DMS79 (cell line): ENCODE measurements at regions not wholly inside any gene's neighbourhood (a gene's known extent, or its start where the extent isn't known, plus 50 kb on each side); places are given as distances from the start of the nearest gene placed in this dataset.

Experiments
- DNase-seq: peaks from one replicate; lab custom pipeline; 2025; lab: John Stamatoyannopoulos, UW

DNA sequence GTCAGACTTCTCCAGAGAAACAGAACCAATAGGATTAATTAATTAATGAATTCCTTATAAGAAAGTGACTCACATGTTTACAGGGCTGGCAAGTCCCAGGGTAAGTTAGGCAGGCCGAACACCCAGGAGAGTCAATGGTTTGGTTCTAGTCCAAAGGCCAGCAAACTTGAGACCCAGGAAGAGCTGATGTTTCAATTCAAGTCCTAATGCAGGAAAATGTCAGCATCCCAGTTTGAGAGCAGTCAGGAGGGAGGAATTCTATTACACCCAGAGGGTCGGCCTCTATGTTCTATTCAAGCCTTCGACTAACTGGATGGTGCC, 466.0 kb downstream of the INSC start:
- DNase-seq: no peak

DNA sequence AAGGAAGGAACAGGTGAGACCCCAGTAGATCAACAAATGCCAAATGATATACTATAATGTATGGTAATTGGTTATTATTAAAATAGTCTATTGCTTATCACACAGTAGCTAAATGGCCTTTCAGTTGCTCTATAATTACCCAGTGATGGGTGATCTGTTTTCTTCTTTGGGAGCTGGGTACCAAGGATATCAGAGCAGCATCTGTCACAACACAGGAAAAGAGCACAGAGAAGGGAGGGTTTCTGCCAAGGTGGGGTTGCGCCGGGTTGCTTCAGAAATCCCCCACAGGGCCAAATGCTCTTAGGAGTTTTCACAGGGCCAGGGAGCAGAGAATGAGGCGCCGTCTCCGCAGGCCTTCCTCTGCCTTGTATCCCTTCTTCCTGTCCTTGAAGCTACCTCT, 469.4 kb downstream of the INSC start:
- no peak for DNase-seq

DNA sequence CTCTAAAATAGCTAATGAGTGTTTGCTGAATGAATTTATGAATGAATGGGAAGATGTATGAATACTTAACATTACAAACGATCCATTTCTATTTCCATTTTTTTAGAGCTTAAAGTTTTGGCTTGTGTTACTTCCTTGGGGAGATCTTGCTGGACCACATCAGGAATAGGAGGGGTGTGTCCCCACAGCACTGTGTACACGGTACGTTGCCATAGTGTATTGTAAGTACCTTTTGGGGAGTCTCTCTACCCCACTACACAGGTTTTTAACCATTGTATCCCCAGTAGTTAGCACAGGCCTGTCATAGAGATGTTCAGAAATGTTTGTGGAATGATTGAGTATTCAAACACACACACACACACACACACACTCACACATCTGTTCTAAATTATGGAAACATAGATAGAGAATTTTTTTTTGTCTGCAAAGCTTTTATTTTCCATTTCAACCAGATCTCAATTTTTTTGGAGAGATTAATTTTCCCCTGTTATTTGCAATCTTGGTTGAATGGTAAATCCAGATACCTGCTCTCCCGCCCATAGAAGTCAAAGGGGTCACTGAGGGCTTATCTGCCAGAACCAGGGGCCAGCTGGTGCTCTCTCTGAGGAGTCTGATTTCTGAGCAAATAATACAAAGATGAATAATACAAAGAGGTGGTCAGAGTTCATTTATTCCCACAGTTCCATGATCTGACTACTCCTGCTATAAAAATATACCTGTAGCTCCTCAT, 471.0 kb downstream of the INSC start:
- no peak for DNase-seq

DNA sequence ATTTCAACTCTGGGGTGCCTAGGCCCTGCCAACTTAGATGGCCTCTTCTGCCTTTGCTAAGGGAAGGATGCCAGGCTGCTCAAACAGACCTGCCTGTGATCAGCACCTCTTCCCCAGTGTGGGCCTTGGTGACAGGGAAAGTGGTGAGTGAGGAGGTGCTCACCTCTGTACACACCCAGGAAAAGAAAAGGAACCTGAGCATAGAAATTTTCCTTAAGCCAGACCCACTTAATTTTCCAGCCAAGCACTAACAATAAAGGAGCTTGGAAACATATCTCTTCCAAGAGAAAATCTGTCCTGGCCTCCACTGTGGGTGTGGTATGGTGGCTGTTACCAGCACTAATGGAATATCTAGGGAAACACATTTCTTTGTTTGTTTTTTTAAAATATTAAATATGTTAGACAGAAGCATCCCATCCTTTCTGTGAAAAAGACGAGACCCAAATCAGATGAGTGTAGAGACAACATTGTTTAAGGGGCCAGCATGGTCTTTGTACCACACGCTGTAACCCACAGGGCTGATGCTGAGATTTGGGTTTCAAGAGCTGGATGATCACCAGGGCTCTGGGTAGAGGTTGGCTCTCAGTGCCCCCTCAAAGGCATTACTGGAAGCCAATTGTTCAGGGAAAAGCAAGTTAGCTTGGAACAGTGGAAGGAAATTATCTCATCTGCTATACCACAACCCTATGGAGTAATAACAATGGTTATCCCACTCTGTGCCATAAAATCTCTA, 472.2 kb downstream of the INSC start:
- DNase-seq: no peak

DNA sequence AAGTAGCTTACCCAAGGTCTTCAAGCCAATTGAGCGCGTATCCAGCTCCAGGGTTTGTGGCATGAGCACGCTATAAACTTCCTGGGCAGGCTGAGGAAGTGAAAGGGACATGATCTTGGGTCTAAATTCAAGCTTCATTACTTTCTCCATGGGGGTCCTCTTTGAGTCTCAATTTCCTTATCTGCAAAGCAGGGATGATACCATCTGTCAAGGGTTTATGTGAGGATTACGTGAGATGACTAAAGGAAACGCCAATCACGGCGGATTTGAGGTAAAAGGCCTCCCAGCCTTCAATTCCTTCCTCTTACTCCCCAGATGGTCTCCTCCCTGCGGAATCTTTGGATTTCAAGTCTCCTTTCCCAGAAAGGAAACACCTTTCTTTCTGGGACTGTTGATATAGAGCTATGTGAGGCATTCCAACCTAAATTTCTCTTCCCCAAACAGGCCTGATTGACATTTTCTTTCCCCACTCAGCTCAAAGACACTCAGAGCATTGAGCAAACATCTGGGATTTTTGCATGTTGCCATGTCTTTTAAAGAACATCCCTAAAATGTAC, 474.4 kb downstream of the INSC start:
- no peak for DNase-seq

DNA sequence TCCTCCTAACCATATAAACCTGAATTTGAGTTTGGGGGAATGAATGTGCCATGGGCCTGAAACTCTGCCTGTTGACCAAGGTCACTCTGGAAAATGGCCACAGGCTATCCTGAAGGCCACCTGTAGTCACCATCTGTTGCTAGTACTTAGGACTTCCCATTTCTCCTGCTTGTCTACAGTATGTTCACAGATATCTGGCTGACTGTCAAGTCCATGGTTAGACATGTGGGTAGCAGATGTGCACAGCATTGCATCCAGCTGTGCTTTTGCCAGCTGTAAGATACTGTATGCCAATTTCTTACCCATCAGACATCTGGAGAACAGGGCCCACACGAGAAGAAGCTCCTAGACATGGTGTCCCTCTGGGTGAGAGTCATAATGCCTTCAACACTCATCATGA, 475.4 kb downstream of the INSC start:
- DNase-seq: no peak

DNA sequence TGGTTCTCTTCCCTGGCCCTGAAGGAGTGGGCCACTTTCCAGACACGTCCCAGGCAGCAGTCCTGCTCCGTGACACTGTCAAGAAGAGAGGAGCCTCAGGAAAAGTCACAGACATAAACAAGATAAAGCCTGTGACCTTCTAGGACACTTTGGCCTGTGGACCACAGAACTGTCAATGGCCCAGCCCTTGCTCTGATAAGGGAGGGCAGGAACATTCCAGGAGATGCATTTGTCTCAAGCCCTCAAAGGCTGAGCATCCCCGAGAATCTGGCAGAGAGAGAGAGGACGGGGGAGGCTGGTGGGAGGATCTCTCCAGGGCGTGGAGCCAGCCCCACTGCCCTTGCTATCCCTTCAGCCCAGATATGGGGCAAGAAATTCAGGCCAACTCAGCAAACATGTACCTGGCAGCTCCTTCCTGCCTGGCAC, 476.4 kb downstream of the INSC start:
- no peak for DNase-seq

DNA sequence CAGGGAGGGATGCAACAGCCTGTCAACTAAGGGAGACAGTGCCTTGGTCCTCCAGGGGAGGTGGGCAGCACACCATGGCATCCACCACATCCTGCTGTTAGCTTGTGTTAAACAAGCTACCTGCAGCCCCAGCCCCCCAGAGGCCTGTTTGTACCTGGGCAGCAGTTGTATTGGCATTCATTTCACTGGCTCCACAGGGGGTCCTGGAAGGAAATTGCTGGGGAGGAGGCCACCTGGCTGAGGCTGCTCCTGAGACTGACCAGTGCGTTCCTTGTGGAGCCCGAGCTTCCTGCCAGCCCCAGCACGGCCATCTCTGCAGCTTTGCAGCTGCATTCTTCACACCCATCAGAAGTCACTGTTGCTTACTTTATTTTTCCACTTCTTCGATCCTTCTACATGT, 479.9 kb downstream of the INSC start:
- no peak for DNase-seq

DNA sequence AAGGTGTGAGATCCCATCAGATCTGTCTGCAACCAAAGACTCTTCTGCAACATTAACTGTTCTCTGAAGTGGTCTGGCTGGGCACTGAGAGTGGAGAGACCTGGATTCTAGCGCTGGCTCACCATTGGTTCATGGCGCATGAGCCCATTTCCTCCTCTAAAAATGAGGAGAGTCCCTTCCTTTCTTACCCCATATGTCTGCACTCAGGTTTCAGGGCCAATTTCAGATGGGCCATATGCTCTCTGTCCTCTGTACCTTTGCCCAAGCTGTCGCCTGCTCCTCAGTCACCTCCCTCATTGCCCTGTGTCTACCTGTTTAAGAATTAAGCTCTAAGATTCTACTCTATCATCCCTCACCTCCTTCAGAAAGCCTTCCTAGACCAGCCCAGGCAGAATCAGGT, 484.7 kb downstream of the INSC start:
- no peak for DNase-seq

DNA sequence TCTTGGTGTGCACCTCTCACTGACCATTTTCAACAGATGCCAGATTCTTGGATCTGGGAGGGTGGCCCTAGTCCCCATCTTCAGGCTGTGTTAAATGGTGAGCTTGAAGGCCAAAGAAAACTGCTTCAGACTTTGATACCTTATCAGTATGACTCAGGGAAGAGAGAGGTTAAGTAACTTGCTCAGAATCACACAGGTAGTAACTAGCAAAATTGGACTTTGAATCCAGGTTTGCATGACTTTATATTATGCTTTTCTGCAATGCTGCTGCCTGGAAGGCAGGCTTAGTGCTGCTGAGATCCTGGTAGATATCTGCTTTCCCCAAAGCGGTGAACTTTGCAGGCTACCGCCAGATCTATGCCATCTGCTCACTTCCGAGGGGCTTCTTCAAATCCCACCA, 487.3 kb downstream of the INSC start:
- DNase-seq: no peak

DNA sequence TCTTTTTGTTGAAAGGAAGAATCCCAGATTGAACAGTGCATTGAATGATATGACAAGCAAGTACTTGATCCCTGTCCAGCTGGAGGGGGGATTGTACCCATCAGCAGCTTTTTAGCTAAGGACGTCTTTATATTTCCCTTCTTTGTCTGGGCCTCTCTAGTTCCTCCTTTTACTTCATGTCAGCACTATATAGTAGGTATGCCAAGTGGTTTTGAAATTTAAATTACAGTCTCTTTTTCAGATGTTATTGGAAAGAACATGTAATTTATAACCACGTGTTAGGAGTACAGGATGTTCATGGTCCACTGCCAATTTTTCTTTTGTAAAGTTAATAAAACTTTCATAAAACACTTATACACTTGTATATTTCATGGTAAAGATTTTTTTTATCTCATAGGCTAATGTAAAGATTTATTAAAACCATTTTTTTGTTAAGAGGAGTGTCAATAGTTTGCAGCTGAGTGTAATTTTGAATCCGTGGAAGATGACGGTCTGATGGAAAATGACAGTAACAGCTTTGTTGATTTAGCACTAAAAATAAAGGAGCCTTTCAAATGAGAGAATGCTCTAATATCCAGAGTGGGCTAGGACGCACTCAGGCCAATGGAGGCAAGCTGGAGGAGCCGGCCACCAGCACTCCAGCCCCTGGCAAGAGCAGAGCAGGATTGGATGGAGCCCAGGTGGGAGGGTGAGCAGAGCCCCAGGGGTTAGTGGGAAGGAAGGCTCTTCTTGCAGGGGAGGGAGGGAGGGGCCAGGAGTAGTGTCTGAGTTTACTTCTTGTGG, 488.3 kb downstream of the INSC start:
- DNase-seq: no peak

DNA sequence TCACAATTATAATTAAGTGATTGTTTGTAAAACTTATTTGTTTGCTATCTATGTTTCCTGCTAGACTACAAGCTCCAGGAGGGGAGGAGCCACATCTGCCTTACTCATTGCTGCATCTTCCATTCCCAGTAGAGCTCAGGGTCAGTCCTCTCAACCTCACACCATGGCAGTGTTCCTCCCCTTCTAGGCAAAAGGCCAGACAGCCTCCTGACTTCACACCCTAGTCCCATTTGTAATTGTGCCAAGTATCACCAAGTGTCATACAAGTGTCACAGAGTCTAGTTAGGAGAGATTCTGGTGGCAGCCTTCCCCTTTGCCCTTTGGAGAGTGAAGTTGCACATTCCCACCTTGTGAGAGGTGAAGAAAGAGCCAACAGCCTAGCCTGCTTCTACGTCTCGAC, 490.4 kb downstream of the INSC start:
- peak; percentile 38 for DNase-seq

DNA sequence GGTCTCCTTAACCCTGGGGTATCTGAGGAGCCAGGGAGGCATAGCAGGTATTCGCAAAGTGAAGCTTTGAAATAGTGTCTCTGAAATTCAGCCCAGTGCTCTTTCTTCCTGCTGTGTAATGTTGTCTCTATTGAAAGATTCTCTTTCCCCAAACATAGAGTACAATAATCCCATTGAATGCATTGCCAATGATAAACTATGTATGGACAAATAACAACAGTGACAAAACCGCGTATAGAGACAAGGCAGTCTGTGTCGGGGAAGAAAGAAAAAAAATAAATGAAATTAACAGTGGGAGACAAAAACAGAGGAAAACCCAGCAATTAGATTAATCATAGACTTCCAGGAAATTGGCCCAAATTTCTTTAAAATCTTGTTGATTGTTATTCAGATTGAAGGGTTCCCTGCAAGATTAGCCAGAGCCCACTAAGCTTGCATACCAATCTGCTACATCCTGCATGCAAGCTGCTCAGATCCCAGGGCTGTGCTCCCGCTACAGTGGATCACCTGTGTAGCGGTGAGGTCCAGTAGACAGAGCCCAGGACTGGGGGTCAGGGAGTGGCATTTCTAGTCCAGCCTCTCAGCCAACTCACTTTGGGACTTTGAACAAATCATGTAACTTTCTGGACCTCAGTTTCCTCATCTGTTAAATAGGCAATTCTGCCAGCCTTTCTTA, 492.8 kb downstream of the INSC start:
- no peak for DNase-seq

DNA sequence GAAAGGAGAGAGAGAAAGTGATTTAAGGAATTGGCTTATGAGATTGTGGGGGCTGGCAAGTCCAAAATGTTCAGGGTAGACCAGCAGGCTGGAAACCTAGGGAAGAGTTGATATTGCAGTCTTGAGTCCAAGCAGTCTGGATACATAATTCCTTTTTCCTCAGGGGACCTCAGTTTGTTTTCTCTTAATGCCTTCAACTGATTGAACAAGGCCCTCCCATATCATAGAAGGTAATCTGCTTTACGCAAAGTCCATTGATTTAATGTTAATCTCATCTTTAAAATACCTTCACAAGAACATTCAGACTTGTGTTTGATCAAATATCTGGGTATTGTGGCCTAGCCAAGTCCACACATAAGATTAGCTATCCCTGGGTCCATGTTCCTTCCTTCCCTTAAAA, 494.7 kb downstream of the INSC start:
- DNase-seq: no peak

DNA sequence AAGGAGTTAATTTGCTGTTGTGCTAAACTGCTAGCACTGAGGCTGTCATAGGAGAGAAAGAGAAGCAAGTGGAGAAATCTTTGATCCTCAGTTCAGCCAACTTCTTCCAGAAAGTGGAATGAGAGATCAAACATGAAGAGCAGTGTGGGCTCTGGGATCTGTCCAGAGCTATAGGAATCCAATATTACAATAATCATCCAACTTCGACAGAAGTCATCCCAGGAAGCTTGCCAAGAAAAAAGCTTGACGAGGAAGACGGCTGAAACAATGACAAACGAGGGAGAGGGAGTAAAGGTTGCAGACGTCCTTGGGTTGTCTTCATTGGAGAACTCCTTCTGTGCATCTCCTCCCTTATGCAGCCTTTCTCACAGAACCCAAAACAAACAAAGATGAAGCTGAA, 496.2 kb downstream of the INSC start:
- DNase-seq: no peak

DNA sequence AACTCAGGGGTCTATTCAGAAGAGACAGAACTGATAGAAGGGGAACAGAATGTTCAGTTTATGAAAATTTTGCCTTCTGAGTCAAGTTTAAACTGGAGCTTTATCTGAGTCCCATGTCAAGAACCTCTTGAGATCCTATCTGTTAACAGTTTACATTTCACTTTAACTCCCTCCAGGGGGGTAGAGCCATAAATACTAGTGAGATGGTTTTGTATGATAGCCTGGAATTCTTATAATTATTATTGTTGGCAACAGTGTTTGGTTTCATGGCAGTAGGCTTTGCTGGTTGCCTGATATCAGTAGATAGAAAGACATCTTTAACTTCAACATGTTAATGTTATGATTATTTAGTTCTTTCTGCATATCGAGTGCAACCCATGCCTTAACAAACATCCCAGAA, 498.5 kb downstream of the INSC start:
- no peak for DNase-seq

DNA sequence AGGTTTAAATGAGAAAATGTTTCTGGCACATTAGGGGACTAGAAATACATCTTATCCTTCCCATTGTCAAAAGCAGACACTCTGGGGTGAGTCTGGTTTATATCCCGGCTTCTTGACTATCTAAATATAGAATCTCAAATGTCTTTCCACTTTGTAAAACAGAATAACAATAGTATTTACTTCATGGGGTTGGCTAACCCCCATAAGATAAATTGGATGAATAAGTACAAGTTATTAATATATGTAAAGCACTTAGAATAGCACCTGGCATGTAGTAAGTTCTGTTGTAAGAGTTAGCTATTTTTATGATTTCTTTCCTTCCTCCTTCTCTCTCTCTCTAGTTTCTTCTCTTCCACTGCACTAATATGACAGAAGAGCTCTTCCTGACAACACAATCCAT, 499.1 kb downstream of the INSC start:
- no peak for DNase-seq

DNA sequence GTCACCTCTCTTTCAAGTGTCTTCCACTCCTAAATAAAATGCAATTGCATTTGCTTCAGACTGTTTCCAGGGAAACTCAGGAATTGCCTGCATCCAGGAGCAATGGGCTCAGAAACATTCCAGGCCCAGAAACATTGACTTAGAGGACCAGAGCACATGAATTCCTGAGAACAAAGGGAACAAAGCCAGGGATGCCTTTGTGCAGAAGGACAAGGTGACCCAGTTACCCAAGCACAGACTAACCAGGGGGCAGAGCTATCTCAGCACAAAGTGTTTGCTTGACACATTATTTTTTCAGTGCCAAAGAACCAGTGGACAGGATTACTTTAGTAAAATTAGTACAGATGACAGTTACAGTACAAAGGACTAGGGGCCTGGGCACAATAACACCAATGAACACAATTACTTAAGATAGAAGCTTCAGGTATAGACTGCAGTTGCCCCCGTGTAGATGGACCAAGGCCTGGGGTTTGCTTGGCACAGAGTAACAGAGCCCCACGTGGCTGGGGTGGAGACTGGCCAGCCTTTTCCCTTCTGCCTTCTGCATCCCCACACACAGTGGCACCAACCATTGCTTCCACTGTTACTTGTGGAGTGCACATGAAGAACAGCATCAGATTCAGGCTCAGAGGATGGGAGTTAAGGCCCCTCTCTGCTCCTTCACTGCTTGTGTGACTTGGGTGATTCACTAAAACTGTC, 500.8 kb downstream of the INSC start:
- DNase-seq: no peak

DNA sequence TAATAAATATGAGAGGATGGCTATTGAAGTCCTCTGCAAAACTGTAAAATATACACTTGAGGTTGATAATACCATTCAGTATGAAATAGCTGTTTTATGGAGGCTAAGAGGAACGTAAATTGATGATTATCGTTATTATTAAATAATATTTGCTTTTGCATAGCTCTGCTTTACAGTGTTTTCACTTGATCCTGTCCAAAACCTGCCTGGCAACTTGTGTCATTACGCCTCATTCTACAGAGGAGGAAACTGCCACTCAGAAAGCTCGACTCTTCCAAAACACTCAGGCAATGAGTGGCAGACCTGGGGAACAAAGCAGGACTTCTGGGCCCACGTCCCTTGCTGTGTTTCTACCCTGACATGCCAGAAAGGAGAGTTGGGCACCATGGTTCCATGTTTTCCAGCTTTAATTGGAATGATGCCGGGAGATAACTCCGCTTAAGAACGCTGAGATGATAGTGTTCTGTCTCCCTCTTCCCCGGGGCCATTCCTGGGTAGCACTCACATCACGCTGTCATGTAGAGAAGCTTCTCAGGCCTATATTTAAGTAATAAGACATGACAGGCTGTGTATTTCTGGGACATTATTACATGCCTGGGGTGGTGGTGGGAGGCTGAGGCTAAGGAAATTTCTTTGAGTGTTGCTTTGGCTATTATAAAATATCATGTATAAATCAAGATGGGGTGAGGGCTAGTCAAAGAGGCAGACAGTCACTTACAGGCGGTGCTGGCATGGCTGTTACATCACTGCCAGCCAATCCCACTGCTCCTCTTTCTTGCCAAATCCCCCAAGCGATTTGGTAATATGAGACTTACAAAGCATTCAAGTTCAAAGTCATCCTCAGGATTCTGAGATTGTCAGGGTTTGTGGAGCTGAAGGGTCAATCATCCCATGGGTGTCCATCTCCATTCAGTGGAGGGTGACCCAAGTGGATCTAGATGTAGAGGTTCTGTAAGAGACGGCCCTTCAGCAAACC, 501.7 kb downstream of the INSC start:
- peak; percentile 7 for DNase-seq

DNA sequence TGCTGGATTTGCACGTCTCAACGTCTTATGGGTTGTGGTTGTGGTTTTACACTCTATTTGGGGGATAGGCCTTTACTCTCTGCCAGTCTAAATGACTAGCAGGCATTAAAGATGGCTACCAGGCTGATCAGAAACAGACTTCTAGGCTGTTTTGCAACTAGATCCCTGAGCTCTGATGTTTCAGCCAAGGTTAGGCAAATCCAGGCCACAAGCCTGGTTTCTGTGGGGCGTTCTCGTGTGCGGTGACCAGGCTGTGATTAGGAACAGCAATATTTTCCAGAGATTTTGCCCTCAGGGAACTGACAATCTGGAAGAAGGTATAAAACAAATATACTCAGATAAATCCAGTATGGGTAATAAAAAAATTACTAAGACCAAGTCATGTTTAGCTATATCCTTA, 502.4 kb downstream of the INSC start:
- DNase-seq: no peak
